BLaER1 treated with 17β-estradiol and CSF1 and Interleukin-3, amounts not matched to agents 10 nM and 100 nM (cell line): ENCODE measurements at regions not wholly inside any gene's neighbourhood (a gene's known extent, or its start where the extent isn't known, plus 50 kb on each side); places are given as distances from the start of the nearest gene placed in this dataset.

ENCODE experiments used
- H3K27ac ChIP-seq, 11 experiments: shearing (Covaris generic); formaldehyde crosslinking; 2 replicates each; pipeline ENCODE4 v1.8.1; 2022
- H3K27me3 ChIP-seq, 11 experiments: shearing (Covaris generic); formaldehyde crosslinking; 2 replicates each; pipeline ENCODE4 v1.8.1; 2022
- H3K36me3 ChIP-seq, 11 experiments: shearing (Covaris generic); formaldehyde crosslinking; 2 replicates each; pipeline ENCODE4 v1.8.1; 2022
- H3K4me1 ChIP-seq, 10 experiments: shearing (Covaris generic); formaldehyde crosslinking; 2 replicates each; pipeline ENCODE4 v1.8.1; 2022
- H3K4me2 ChIP-seq, 11 experiments: shearing (Covaris generic); formaldehyde crosslinking; 2 replicates each; pipeline ENCODE4 v1.8.1; 2022
- H3K4me3 ChIP-seq, 10 experiments: shearing (Covaris generic); formaldehyde crosslinking; 2 replicates each; pipeline ENCODE4 v1.8.1; 2022
- H3K9ac ChIP-seq, 11 experiments: shearing (Covaris generic); formaldehyde crosslinking; 2 replicates each; pipeline ENCODE4 v1.8.1; 2022
- H3K9me3 ChIP-seq, 11 experiments: shearing (Covaris generic); formaldehyde crosslinking; replicated peaks in 1 of 11; 2 replicates each; pipeline ENCODE4 v1.8.1; 2022
- H4K20me1 ChIP-seq, 11 experiments: shearing (Covaris generic); formaldehyde crosslinking; 2 replicates each; pipeline ENCODE4 v1.8.1; 2022
- Cebpa-rat ChIP-seq, 11 experiments: shearing (Covaris generic); IDR thresholded peaks; 2 replicates each; pipeline ENCODE4 v1.8.1; 2022

- no peaks in the 10 kb centered on the region for H4K20me1 ChIP-seq
- H3K4me3 ChIP-seq = no peak overlapping the region
- no peaks in the 10 kb centered on the region for H3K27me3 ChIP-seq
- H3K9me3 ChIP-seq = peaks cover 8 to 18% (median 13%) of the 10 kb centered on the region in 11 experiments; a peak in 21 of 22 replicates
- TF ChIP-seq Cebpa-rat (IDR thresholded peaks at IDR 0.05) = no peak
- H3K4me1 ChIP-seq = peaks cover 0 to 17% (median under 1%) of the 10 kb centered on the region in 10 experiments; a peak in 9 of 20 replicates
- H3K27ac ChIP-seq = no peak overlapping the region
- H3K36me3 ChIP-seq = no peaks in the 10 kb centered on the region
- H3K4me2 ChIP-seq = no peak overlapping the region
- H3K9ac ChIP-seq = no peak overlapping the region
Observed at GRCh38 chr14:51424041-51424440, 184.0 kb downstream of the TMX1 start.

- peaks cover 1 to 23% (median 6%) of the 10 kb centered on the region in 10 experiments; a peak in 18 of 20 replicates for H3K4me1 ChIP-seq
- no peak overlapping the region for H3K27ac ChIP-seq
- TF ChIP-seq Cebpa-rat (IDR thresholded peaks at IDR 0.05) = no peak
Observed at GRCh38 chr14:51424561-51425251, 184.7 kb downstream of the TMX1 start.

GRCh38 chr14:51428981-51429380, 188.9 kb downstream of the TMX1 start:
- Histone ChIP-seq H4K20me1 (no peaks in the 10 kb centered on the region), H3K4me2 (peak overlapping the region in 4 of 11 experiments; percentile 22 to 78 (median 74); a peak in 5 of 22 replicates), H3K4me1 (peaks cover 34 to 42% (median 38%) of the 10 kb centered on the region in 10 experiments), H3K9me3 (no peaks in the 10 kb centered on the region), H3K36me3 (no peaks in the 10 kb centered on the region), H3K4me3 (no peak overlapping the region), H3K9ac (no peak overlapping the region), H3K27ac (no peak overlapping the region), H3K27me3 (no peaks in the 10 kb centered on the region)
- TF ChIP-seq Cebpa-rat (IDR thresholded peaks at IDR 0.05) = no peak

More at GRCh38 chr14:51424561-51425251, 184.7 kb downstream of the TMX1 start:
- H3K4me2 ChIP-seq = no peak overlapping the region
- H3K27me3 ChIP-seq = no peaks in the 10 kb centered on the region
- no peaks in the 10 kb centered on the region for H3K36me3 ChIP-seq
- no peak overlapping the region for H3K9ac ChIP-seq
- H4K20me1 ChIP-seq = no peaks in the 10 kb centered on the region
- peaks cover 2 to 11% (median 6%) of the 10 kb centered on the region in 11 experiments; a peak in 20 of 22 replicates for H3K9me3 ChIP-seq
- H3K4me3 ChIP-seq = no peak overlapping the region

- H3K27me3 ChIP-seq = no peaks in the 10 kb centered on the region
- H3K9ac ChIP-seq = no peak overlapping the region
- no peaks in the 10 kb centered on the region for H3K36me3 ChIP-seq
- no peak for TF ChIP-seq Cebpa-rat (IDR thresholded peaks at IDR 0.05)
- peak overlapping the region; percentile 57 to 88 (median 74); a peak in 21 of 22 replicates for H3K4me2 ChIP-seq
- no peaks in the 10 kb centered on the region for H3K9me3 ChIP-seq
- peak overlapping the region in 2 of 11 experiments; percentile 10 to 17; a peak in 1 of 22 replicates for H3K27ac ChIP-seq
- no peaks in the 10 kb centered on the region for H4K20me1 ChIP-seq
- no peak overlapping the region for H3K4me3 ChIP-seq
- peaks cover 34 to 40% (median 38%) of the 10 kb centered on the region in 10 experiments for H3K4me1 ChIP-seq
Observed at GRCh38 chr14:51430079-51430478, 190.0 kb downstream of the TMX1 start.

GRCh38 chr14:51430633-51431032, 190.6 kb downstream of the TMX1 start:
- Histone ChIP-seq H3K27ac (peak overlapping the region in 2 of 11 experiments; percentile 10 to 17; a peak in 1 of 22 replicates), H3K9ac (no peak overlapping the region), H3K36me3 (no peaks in the 10 kb centered on the region), H4K20me1 (no peaks in the 10 kb centered on the region), H3K4me2 (peak overlapping the region; percentile 57 to 88 (median 74)), H3K4me1 (peaks cover 34 to 40% (median 38%) of the 10 kb centered on the region in 10 experiments), H3K27me3 (no peaks in the 10 kb centered on the region), H3K9me3 (no peaks in the 10 kb centered on the region), H3K4me3 (no peak overlapping the region)
- TF ChIP-seq Cebpa-rat (IDR thresholded peaks at IDR 0.05) = no peak

- Histone ChIP-seq H3K4me1 (peaks cover 34 to 40% (median 38%) of the 10 kb centered on the region in 10 experiments), H3K4me2 (peak overlapping the region; percentile 57 to 88 (median 74)), H4K20me1 (no peaks in the 10 kb centered on the region), H3K4me3 (no peak overlapping the region; a peak in 1 of 20 replicates), H3K36me3 (no peaks in the 10 kb centered on the region), H3K27ac (peak overlapping the region in 2 of 11 experiments; percentile 0 to 17; a peak in 2 of 22 replicates), H3K9me3 (no peaks in the 10 kb centered on the region), H3K27me3 (no peaks in the 10 kb centered on the region), H3K9ac (no peak overlapping the region)
- TF ChIP-seq Cebpa-rat (IDR thresholded peaks at IDR 0.05) = no peak
Observed at GRCh38 chr14:51431033-51431709, 191.1 kb downstream of the TMX1 start.

- TF ChIP-seq Cebpa-rat (IDR thresholded peaks at IDR 0.05) = no peak
- no peaks in the 10 kb centered on the region for H3K36me3 ChIP-seq
- H3K27ac ChIP-seq = peak overlapping the region in 2 of 11 experiments; percentile 0 to 11; a peak in 1 of 22 replicates
Observed at GRCh38 chr14:51431741-51432140, 191.7 kb downstream of the TMX1 start.

GRCh38 chr14:51432302-51432948, 192.4 kb downstream of the TMX1 start:
- H3K4me2 ChIP-seq = peak overlapping the region; percentile 6 to 88 (median 74); a peak in 21 of 22 replicates
- no peak for TF ChIP-seq Cebpa-rat (IDR thresholded peaks at IDR 0.05)
- no peak overlapping the region for H3K9ac ChIP-seq

More at GRCh38 chr14:51431741-51432140, 191.7 kb downstream of the TMX1 start:
- Histone ChIP-seq H4K20me1 (no peaks in the 10 kb centered on the region), H3K9me3 (no peaks in the 10 kb centered on the region), H3K9ac (no peak overlapping the region), H3K4me3 (no peak overlapping the region), H3K4me2 (peak overlapping the region; percentile 57 to 88 (median 74); a peak in 21 of 22 replicates), H3K27me3 (no peaks in the 10 kb centered on the region), H3K4me1 (peaks cover 34 to 40% (median 38%) of the 10 kb centered on the region in 10 experiments)

GRCh38 chr14:51436630-51437029, 196.6 kb downstream of the TMX1 start:
- Histone ChIP-seq H3K9ac (no peak overlapping the region), H3K27me3 (no peaks in the 10 kb centered on the region), H3K4me1 (peaks cover 12 to 15% (median 14%) of the 10 kb centered on the region in 10 experiments), H3K4me3 (no peak overlapping the region), H3K4me2 (no peak overlapping the region), H3K9me3 (no peaks in the 10 kb centered on the region), H3K27ac (no peak overlapping the region), H3K36me3 (no peaks in the 10 kb centered on the region), H4K20me1 (no peaks in the 10 kb centered on the region)
- no peak for TF ChIP-seq Cebpa-rat (IDR thresholded peaks at IDR 0.05)

More at GRCh38 chr14:51432302-51432948, 192.4 kb downstream of the TMX1 start:
- Histone ChIP-seq H3K9me3 (no peaks in the 10 kb centered on the region), H3K27me3 (no peaks in the 10 kb centered on the region), H3K4me3 (no peak overlapping the region), H3K27ac (peak overlapping the region in 1 of 11 experiments; percentile 1; a peak in 1 of 22 replicates), H3K4me1 (peaks cover 34 to 40% (median 38%) of the 10 kb centered on the region in 10 experiments), H4K20me1 (no peaks in the 10 kb centered on the region), H3K36me3 (no peaks in the 10 kb centered on the region)
